Activated CD4-positive, alpha-beta T cell treated with anti-CD3 and anti-CD28 coated beads, Interleukin-2, amount 50 U/mL, for 24 hours (primary cell): ENCODE measurements at regions not wholly inside any gene's neighbourhood (a gene's known extent, or its start where the extent isn't known, plus 50 kb on each side); places are given as distances from the start of the nearest gene placed in this dataset.
A peak's percentile ranks its signal among the peaks of the same experiment; 100 is the strongest.
"Not testable (repeated sequence)": the region's sequence is repeated elsewhere in the genome, so short reads cannot be mapped to it uniquely, and the experiment has no call there.

ENCODE experiments used
- DNase-seq, 2 donors: peaks; one replicate each; pipeline ENCODE4 v3.0.0-alpha.2; 2020; ENCODE audit warnings: low read depth in 1 of 2, low spot score in 1 of 2

- DNase-seq, result no peak
These were observed 87.7 kb downstream of the IYD start for GRCh38 chr6:150456466-150456865.

GRCh38 chr6:150456902-150457643 is 88.3 kb downstream of the IYD start:
- no peak for DNase-seq

GRCh38 chr6:150458579-150458978 is 89.8 kb downstream of the IYD start:
- no peak for DNase-seq

- no peak for DNase-seq
These were observed 95.0 kb downstream of the IYD start for GRCh38 chr6:150463852-150464251.

GRCh38 chr6:150464966-150465365 is 96.2 kb downstream of the IYD start:
- DNase-seq, result no peak

- DNase-seq, result no peak
These were observed 96.8 kb downstream of the IYD start for GRCh38 chr6:150465610-150466009.

GRCh38 chr6:150466196-150466595 is 97.4 kb downstream of the IYD start:
- DNase-seq, result no peak

GRCh38 chr6:150470131-150470530 is 101.3 kb downstream of the IYD start:
- DNase-seq, result no peak

- no peak for DNase-seq
These were observed 102.3 kb downstream of the IYD start for GRCh38 chr6:150470960-150471665.

GRCh38 chr6:150478656-150479545 is 110.1 kb downstream of the IYD start:
- DNase-seq, result no peak

- no peak for DNase-seq
These were observed 114.1 kb downstream of the IYD start for GRCh38 chr6:150482883-150483409.

- DNase-seq, result no peak
These were observed 114.3 kb upstream of the PLEKHG1 start for GRCh38 chr6:150485161-150485958.

GRCh38 chr6:150486048-150486447 is 113.6 kb upstream of the PLEKHG1 start:
- DNase-seq, result no peak

- DNase-seq, result no peak
These were observed 109.1 kb upstream of the PLEKHG1 start for GRCh38 chr6:150490586-150490985.

GRCh38 chr6:150491131-150491810 is 108.4 kb upstream of the PLEKHG1 start:
- peak in 1 of 2 donors; percentile 10 for DNase-seq

- no peak for DNase-seq
These were observed 107.9 kb upstream of the PLEKHG1 start for GRCh38 chr6:150491811-150492172.

- DNase-seq, result no peak
These were observed 107.2 kb upstream of the PLEKHG1 start for GRCh38 chr6:150492507-150492906.

- DNase-seq, result no peak
These were observed 106.7 kb upstream of the PLEKHG1 start for GRCh38 chr6:150492941-150493340.

- DNase-seq, result not testable (repeated sequence)
These were observed 106.1 kb upstream of the PLEKHG1 start for GRCh38 chr6:150493552-150493951.

- DNase-seq, result no peak
These were observed 105.4 kb upstream of the PLEKHG1 start for GRCh38 chr6:150494241-150494640.
